Parathyroid adenoma (tissue), 2 donors: ENCODE measurements at regions not wholly inside any gene's neighbourhood (a gene's known extent, or its start where the extent isn't known, plus 50 kb on each side); places are given as distances from the start of the nearest gene placed in this dataset.

Experiments
- H2AFZ ChIP-seq: fragments of 300-600 bp; sonication (generic); one replicate; pipeline ENCODE4 v1.7.0; 2017; ENCODE audit warnings: antibody characterized with exemption, mild to moderate bottlenecking
- H3K27ac ChIP-seq: fragments of 300-600 bp; sonication (generic); one replicate; pipeline ENCODE4 v1.7.0; 2017
- H3K27me3 ChIP-seq: fragments of 300-600 bp; sonication (generic); one replicate; pipeline ENCODE4 v1.7.0; 2017; ENCODE audit warnings: low read length; ENCODE audit not compliant: control insufficient read depth, insufficient read depth
- H3K36me3 ChIP-seq: fragments of 300-600 bp; sonication (generic); one replicate; pipeline ENCODE4 v1.7.0; 2017; ENCODE audit warnings: low read length; ENCODE audit not compliant: control insufficient read depth, insufficient read depth
- H3K4me1 ChIP-seq: fragments of 300-600 bp; sonication (generic); one replicate; pipeline ENCODE4 v1.7.0; 2017; ENCODE audit warnings: control low read depth
- H3K4me2 ChIP-seq: fragments of 300-600 bp; sonication (generic); one replicate; pipeline ENCODE4 v1.7.0; 2017; ENCODE audit warnings: low read length
- H3K4me3 ChIP-seq: fragments of 300-600 bp; sonication (generic); one replicate; pipeline ENCODE4 v1.7.0; 2017; ENCODE audit warnings: low read depth, low read length
- H3K79me2 ChIP-seq: fragments of 300-600 bp; sonication (generic); one replicate; pipeline ENCODE4 v1.7.0; 2017; ENCODE audit warnings: control low read depth
- H3K9ac ChIP-seq: fragments of 300-600 bp; sonication (generic); one replicate; pipeline ENCODE4 v1.7.0; 2017; ENCODE audit warnings: mild to moderate bottlenecking
- H3K9me3 ChIP-seq: fragments of 300-600 bp; sonication (generic); one replicate; pipeline ENCODE4 v1.7.0; 2017; ENCODE audit warnings: low read length; ENCODE audit not compliant: control insufficient read depth
- CTCF ChIP-seq: fragments of 300-600 bp; sonication (generic); IDR thresholded peaks from one replicate; pipeline ENCODE4 v1.7.0; 2017; ENCODE audit warnings: antibody characterized with exemption, mild to moderate bottlenecking
- donor health status: primary hyperparathyroidism.

DNA sequence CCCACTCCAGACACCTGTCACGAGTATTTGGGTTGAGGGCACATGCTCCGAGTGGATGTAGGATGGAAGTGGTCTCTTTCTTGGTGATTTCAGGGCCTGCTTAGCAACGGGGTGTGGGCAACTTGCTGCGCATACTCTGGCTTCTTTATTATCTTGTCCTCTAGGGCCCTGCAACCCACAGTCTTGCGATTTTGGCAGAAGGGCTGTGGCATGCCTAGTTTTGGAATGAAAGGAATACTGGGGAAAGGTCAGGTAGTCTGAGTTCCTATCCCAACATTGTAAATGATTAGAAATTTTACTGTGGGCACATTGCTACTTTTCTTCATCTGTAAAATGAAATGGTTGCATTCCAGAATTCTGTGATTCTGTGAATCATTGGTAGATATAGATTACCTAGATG is 74.3 kb downstream of the ACTBL2 start:
- Histone ChIP-seq H3K4me2 (no peak overlapping the region), H3K9me3 (no peaks in the 10 kb centered on the region), H3K36me3 (no peaks in the 10 kb centered on the region), H3K27ac (no peak overlapping the region), H3K27me3 (no peaks in the 10 kb centered on the region), H2AFZ (no peak overlapping the region), H3K4me3 (no peak overlapping the region), H3K4me1 (no peaks in the 10 kb centered on the region), H3K79me2 (no peaks in the 10 kb centered on the region), H3K9ac (no peak overlapping the region)
- no peak for TF ChIP-seq CTCF

- H3K9me3 ChIP-seq = no peaks in the 10 kb centered on the region
- H3K9ac ChIP-seq = no peak overlapping the region
- no peaks in the 10 kb centered on the region for H3K79me2 ChIP-seq
- H3K27ac ChIP-seq = no peak overlapping the region
- TF ChIP-seq CTCF = no peak
- H3K4me2 ChIP-seq = no peak overlapping the region
- H3K27me3 ChIP-seq = no peaks in the 10 kb centered on the region
- no peaks in the 10 kb centered on the region for H3K36me3 ChIP-seq
- H3K4me3 ChIP-seq = no peak overlapping the region
- no peaks in the 10 kb centered on the region for H3K4me1 ChIP-seq
- no peak overlapping the region for H2AFZ ChIP-seq
Observed at GRCh38 chr5:57407391-57407790, 75.2 kb downstream of the ACTBL2 start.

DNA sequence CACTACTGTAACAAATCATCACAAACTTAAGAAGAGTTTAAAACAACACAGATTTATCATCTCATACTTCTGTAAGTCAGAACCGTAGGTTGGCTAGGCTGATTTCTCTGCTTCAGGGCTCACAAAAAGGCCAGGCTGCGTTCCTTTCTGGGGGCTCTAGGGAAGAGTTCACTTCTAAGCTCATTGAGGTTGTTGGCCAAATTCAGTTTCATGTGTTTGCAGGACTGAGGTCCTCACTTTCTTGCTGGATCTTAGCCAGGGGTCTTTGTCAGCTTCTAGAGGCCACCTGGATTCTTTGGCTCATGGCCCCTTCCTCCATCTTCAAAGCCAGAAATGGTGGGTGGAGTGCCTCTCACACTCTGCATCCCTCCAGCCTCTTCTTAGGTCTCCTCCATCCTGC is 76.0 kb downstream of the ACTBL2 start:
- H3K9ac ChIP-seq = no peak overlapping the region
- no peak overlapping the region for H3K27ac ChIP-seq
- H3K27me3 ChIP-seq = no peaks in the 10 kb centered on the region
- TF ChIP-seq CTCF = no peak
- no peak overlapping the region for H3K4me2 ChIP-seq
- no peaks in the 10 kb centered on the region for H3K36me3 ChIP-seq
- H2AFZ ChIP-seq = no peak overlapping the region
- H3K79me2 ChIP-seq = no peaks in the 10 kb centered on the region
- no peak overlapping the region for H3K4me3 ChIP-seq
- no peaks in the 10 kb centered on the region for H3K9me3 ChIP-seq
- H3K4me1 ChIP-seq = no peaks in the 10 kb centered on the region

GRCh38 chr5:57405984-57406383 is 76.6 kb downstream of the ACTBL2 start:
- Histone ChIP-seq H3K36me3 (no peaks in the 10 kb centered on the region), H3K4me3 (no peak overlapping the region), H2AFZ (no peak overlapping the region), H3K27ac (no peak overlapping the region), H3K9ac (no peak overlapping the region), H3K4me2 (no peak overlapping the region), H3K27me3 (no peaks in the 10 kb centered on the region), H3K79me2 (no peaks in the 10 kb centered on the region), H3K9me3 (no peaks in the 10 kb centered on the region), H3K4me1 (no peaks in the 10 kb centered on the region)
- no peak for TF ChIP-seq CTCF

DNA sequence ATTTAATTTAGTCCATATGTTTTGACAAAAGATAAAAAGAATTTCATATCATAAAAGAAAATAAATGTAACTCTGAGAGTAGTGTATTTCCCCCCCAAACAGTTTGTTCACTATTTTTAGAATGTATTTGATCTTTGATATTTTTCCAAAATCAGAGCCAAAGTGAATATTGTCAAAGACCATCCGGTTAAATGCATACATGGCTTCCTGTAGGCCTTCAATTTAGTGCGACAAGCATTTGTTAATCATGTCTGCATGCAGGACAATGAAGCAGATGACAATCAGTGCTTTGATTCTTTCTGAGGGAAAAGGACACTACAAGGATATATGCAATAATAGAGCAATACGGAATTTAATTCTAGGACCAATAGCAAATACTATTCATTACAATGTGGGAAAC is 79.8 kb downstream of the ACTBL2 start:
- Histone ChIP-seq H3K4me2 (no peak overlapping the region), H3K36me3 (no peaks in the 10 kb centered on the region), H3K9ac (no peak overlapping the region), H3K79me2 (no peaks in the 10 kb centered on the region), H3K27me3 (no peaks in the 10 kb centered on the region), H3K4me3 (no peak overlapping the region), H3K9me3 (no peaks in the 10 kb centered on the region), H3K4me1 (no peaks in the 10 kb centered on the region), H3K27ac (no peak overlapping the region), H2AFZ (no peak overlapping the region)
- TF ChIP-seq CTCF = no peak
